K562 (cell line): ENCODE measurements at regions not wholly inside any gene's neighbourhood (a gene's known extent, or its start where the extent isn't known, plus 50 kb on each side); places are given as distances from the start of the nearest gene placed in this dataset.

ENCODE experiments used
- CTCF ChIP-seq, 3 experiments: IDR thresholded peaks in 2 of 3; conservative IDR thresholded peaks in 1 of 3; 2 replicates each; pipeline ENCODE4 v1.5.1; 2011 to 2012; ENCODE audit warnings: low read length in 3 of 3, mild to moderate bottlenecking in 3 of 3, control low read depth in 2 of 3, improper control_type of control experiment in 1 of 3, inconsistent platforms in 1 of 3, low read depth in 1 of 3, mixed read lengths in 1 of 3, moderate library complexity in 1 of 3; ENCODE audit not compliant: insufficient read depth in 2 of 3
- EP300 ChIP-seq: IDR thresholded peaks from 2 replicates; pipeline ENCODE4 v1.6.1; 2012; ENCODE audit warnings: low read length, improper control_type of control experiment
- ETV5 ChIP-seq: sonication (generic); formaldehyde crosslinking; IDR thresholded peaks from 2 replicates; pipeline ENCODE4 v1.4.0; 2020; ENCODE audit warnings: low read depth, mild to moderate bottlenecking, missing genetic modification reagents
- PHF21A ChIP-seq: fragments of 450-650 bp; IDR thresholded peaks from 2 replicates; pipeline ENCODE4 v1.6.1; 2017; ENCODE audit warnings: low read depth, borderline replicate concordance
- POLR2A ChIP-seq: fragments of 450-650 bp; conservative IDR thresholded peaks from 2 replicates; pipeline ENCODE4 v1.6.1; 2016
- TRIM24 ChIP-seq, 2 experiments: fragments of 450-650 bp; IDR thresholded peaks; 2 replicates each; pipeline ENCODE4 v1.6.1; 2016
- ZNF274 ChIP-seq: IDR thresholded peaks from 2 replicates; pipeline ENCODE4 v1.6.1; 2011; ENCODE audit warnings: low read depth, mild to moderate bottlenecking, low read length, moderate library complexity, borderline replicate concordance
- ZNF444 ChIP-seq: fragments of 250-450 bp; sonication (Bioruptor Pico); IDR thresholded peaks from 2 replicates; pipeline ENCODE4 v1.4.0; 2020; ENCODE audit warnings: mild to moderate bottlenecking, moderate library complexity
- TF ChIP-seq, protein P1 (sequence below): sonication (generic); formaldehyde crosslinking; IDR thresholded peaks from 2 replicates; pipeline ENCODE4 v1.8.1; 2023; ENCODE audit warnings: mild to moderate bottlenecking, missing genetic modification reagents

DNA sequence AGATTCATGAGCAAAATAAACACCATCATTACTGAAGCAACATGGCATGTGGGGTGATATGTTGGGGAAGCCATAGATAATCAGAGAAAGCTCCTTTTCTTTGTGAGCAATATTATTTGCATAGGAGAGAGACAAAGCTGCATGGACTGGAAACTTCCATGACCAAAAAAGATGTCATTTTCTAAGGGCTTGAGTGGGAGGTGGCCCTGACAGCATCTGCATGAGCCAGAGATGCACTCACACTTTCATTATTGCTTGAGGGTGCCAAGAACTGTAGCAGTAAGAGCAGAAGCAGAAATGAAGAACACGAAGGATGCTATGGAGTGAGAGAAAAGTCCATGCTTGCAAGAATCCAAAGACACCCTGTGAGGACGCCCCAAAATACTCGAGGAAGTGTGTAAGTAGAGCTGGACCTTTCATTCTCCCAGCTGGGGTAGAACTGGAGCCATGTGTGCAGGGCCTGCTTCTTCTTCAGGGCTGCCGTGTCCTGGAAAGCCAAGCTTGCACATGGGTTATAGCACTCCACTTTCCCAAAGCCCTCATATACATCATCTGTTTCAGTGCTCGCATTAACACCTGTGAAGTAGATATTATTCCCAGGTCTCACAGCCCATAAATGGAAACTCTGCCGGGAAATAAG lies 851.2 kb downstream of the DHX35 start:
- TF ChIP-seq ZNF274 (no peak), POLR2A (no peak), CTCF (IDR thresholded peaks at IDR 0.05 in 2 of 3, conservative IDR thresholded peaks at IDR 0.05 in 1 of 3; ENCODE audit: insufficient read depth in 2 of 3, low read depth in 1 of 3, low read length in 3 of 3) (no peak), ZNF444 (CRISPR knock-in tag) (no peak), EP300 (no peak), PHF21A (no peak), TRIM24 (IDR thresholded peaks at IDR 0.05) (no peak), ETV5 (CRISPR knock-in tag) (no peak)
- TF ChIP-seq, protein P1, sequence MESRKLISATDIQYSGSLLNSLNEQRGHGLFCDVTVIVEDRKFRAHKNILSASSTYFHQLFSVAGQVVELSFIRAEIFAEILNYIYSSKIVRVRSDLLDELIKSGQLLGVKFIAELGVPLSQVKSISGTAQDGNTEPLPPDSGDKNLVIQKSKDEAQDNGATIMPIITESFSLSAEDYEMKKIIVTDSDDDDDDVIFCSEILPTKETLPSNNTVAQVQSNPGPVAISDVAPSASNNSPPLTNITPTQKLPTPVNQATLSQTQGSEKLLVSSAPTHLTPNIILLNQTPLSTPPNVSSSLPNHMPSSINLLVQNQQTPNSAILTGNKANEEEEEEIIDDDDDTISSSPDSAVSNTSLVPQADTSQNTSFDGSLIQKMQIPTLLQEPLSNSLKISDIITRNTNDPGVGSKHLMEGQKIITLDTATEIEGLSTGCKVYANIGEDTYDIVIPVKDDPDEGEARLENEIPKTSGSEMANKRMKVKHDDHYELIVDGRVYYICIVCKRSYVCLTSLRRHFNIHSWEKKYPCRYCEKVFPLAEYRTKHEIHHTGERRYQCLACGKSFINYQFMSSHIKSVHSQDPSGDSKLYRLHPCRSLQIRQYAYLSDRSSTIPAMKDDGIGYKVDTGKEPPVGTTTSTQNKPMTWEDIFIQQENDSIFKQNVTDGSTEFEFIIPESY (CRISPR knock-in tag), result no peak
